Vagina (tissue), 2 donors: ENCODE measurements at regions not wholly inside any gene's neighbourhood (a gene's known extent, or its start where the extent isn't known, plus 50 kb on each side); places are given as distances from the start of the nearest gene placed in this dataset.

Experiments used
- DNase-seq, 2 donors: peaks; one replicate each; pipeline ENCODE4 v3.0.0-alpha.2; 2017; ENCODE audit errors: extremely low spot score in 2 of 2
- H3K27ac ChIP-seq: fragments of 200-600 bp; sonication (generic); one replicate; pipeline ENCODE4 v1.5.1; 2019
- H3K27me3 ChIP-seq: fragments of 200-600 bp; sonication (generic); one replicate; pipeline ENCODE4 v1.5.1; 2019
- H3K36me3 ChIP-seq, 2 donors: fragments of 200-600 bp; sonication (generic); one replicate each; pipeline ENCODE4 v1.5.1; 2017 to 2019
- H3K4me1 ChIP-seq: fragments of 200-600 bp; sonication (generic); one replicate; pipeline ENCODE4 v1.5.1; 2019
- H3K4me3 ChIP-seq, 2 donors: fragments of 200-600 bp; sonication (generic); 1 replicate in 1 of 2; 2 replicates in 1 of 2; pipeline ENCODE4 v1.5.1; 2016 to 2019
- H3K9me3 ChIP-seq: fragments of 200-600 bp; sonication (generic); one replicate; pipeline ENCODE4 v1.5.1; 2019
- CTCF ChIP-seq, 3 experiments: fragments of 450-650 bp in 2 of 3; fragments of 200-600 bp in 1 of 3; sonication (generic) in 1 of 3; IDR thresholded peaks; one replicate each; pipeline ENCODE4 v1.5.1; 2017 to 2019; ENCODE audit warnings: antibody characterized with exemption in 3 of 3, mild to moderate bottlenecking in 2 of 3, moderate library complexity in 2 of 3
- POLR2A ChIP-seq, 2 donors: fragments of 450-650 bp; IDR thresholded peaks; one replicate each; pipeline ENCODE4 v1.6.1; 2017; ENCODE audit warnings: antibody characterized with exemption in 2 of 2, mild to moderate bottlenecking in 2 of 2, moderate library complexity in 2 of 2
- POLR2AphosphoS5 ChIP-seq, 2 donors: sonication (generic); formaldehyde crosslinking; IDR thresholded peaks; one replicate each; pipeline ENCODE4 v1.9.0; 2017; ENCODE audit warnings: antibody characterized with exemption in 2 of 2, mild to moderate bottlenecking in 2 of 2, low read depth in 1 of 2; ENCODE audit not compliant: insufficient read depth in 1 of 2
- intact Hi-C: fragments of 100-400 bp; cut with DNase I; formaldehyde crosslinking; loops from one replicate; pipeline ENCODE4 v1.15.1; 2023

- Histone ChIP-seq H3K36me3 (no peaks in the 10 kb centered on the region), H3K9me3 (no peaks in the 10 kb centered on the region), H3K27ac (no peak overlapping the region), H3K4me1 (no peaks in the 10 kb centered on the region), H3K27me3 (no peaks in the 10 kb centered on the region), H3K4me3 (no peak overlapping the region)
- intact Hi-C loops = no loop called here
- no peak for DNase-seq
- no peak for TF ChIP-seq POLR2AphosphoS5 (IDR thresholded peaks at IDR 0.05; ENCODE audit: insufficient read depth in 1 of 2, low read depth in 1 of 2)
- no peak for TF ChIP-seq CTCF (IDR thresholded peaks at IDR 0.05)
- no peak for TF ChIP-seq POLR2A (IDR thresholded peaks at IDR 0.05)
Measured at GRCh38 chr2:195407783-195408182, 249.2 kb upstream of the SLC39A10 start.

- Histone ChIP-seq H3K27me3 (no peaks in the 10 kb centered on the region), H3K4me1 (no peaks in the 10 kb centered on the region), H3K36me3 (no peaks in the 10 kb centered on the region), H3K27ac (no peak overlapping the region), H3K4me3 (no peak overlapping the region), H3K9me3 (no peaks in the 10 kb centered on the region)
- no peak for DNase-seq
- TF ChIP-seq POLR2A (IDR thresholded peaks at IDR 0.05) (no peak), CTCF (IDR thresholded peaks at IDR 0.05) (no peak), POLR2AphosphoS5 (IDR thresholded peaks at IDR 0.05; ENCODE audit: insufficient read depth in 1 of 2, low read depth in 1 of 2) (no peak)
- intact Hi-C loops = no loop called here
Measured at GRCh38 chr2:195406886-195407603, 250.0 kb upstream of the SLC39A10 start.

- TF ChIP-seq POLR2AphosphoS5 (IDR thresholded peaks at IDR 0.05; ENCODE audit: insufficient read depth in 1 of 2, low read depth in 1 of 2) = no peak
- DNase-seq = no peak
- Histone ChIP-seq H3K9me3 (no peaks in the 10 kb centered on the region), H3K36me3 (no peaks in the 10 kb centered on the region), H3K27me3 (no peaks in the 10 kb centered on the region), H3K4me3 (no peak overlapping the region), H3K4me1 (no peaks in the 10 kb centered on the region), H3K27ac (no peak overlapping the region)
- intact Hi-C loops = no loop called here
Measured at GRCh38 chr2:195404651-195405050, 252.4 kb upstream of the SLC39A10 start.

- H3K36me3 ChIP-seq = no peaks in the 10 kb centered on the region
- no peak for DNase-seq
- H3K4me1 ChIP-seq = no peaks in the 10 kb centered on the region
- no peaks in the 10 kb centered on the region for H3K9me3 ChIP-seq
- no peak overlapping the region for H3K4me3 ChIP-seq
- no peaks in the 10 kb centered on the region for H3K27me3 ChIP-seq
- intact Hi-C loops = no loop called here
- no peak overlapping the region for H3K27ac ChIP-seq
- TF ChIP-seq CTCF (IDR thresholded peaks at IDR 0.05) (no peak), POLR2A (IDR thresholded peaks at IDR 0.05) (no peak)
Measured at GRCh38 chr2:195396479-195396878, 260.5 kb upstream of the SLC39A10 start.

GRCh38 chr2:195395362-195395761 lies 261.7 kb upstream of the SLC39A10 start:
- Histone ChIP-seq H3K9me3 (no peaks in the 10 kb centered on the region), H3K27me3 (no peaks in the 10 kb centered on the region), H3K27ac (no peak overlapping the region), H3K36me3 (no peaks in the 10 kb centered on the region), H3K4me3 (no peak overlapping the region), H3K4me1 (no peaks in the 10 kb centered on the region)
- no peak for DNase-seq
- TF ChIP-seq POLR2AphosphoS5 (IDR thresholded peaks at IDR 0.05; ENCODE audit: insufficient read depth in 1 of 2, low read depth in 1 of 2) = no peak
- no peak for TF ChIP-seq CTCF (IDR thresholded peaks at IDR 0.05)
- TF ChIP-seq POLR2A (IDR thresholded peaks at IDR 0.05) = no peak
- intact Hi-C loops = no loop called here
